AG04450 (cell line): ENCODE measurements at regions not wholly inside any gene's neighbourhood (a gene's known extent, or its start where the extent isn't known, plus 50 kb on each side); places are given as distances from the start of the nearest gene placed in this dataset.

Source experiments
- CTCF ChIA-PET: fragments of 300-600, 350-600 bp; formaldehyde crosslinking; extraction: SDS; loops from one replicate; lab custom pipeline; 2022; ENCODE audit warnings: antibody characterized with exemption, inconsistent platforms; lab: Charles Lee
- POLR2A ChIA-PET: fragments of 350-600 bp; formaldehyde crosslinking; extraction: SDS; loops from one replicate; lab custom pipeline; 2021; ENCODE audit warnings: antibody characterized with exemption, inconsistent platforms; lab: Yijun Ruan, JAX
- DNase-seq: peaks from one replicate; pipeline ENCODE4 v3.0.0-alpha.2; 2011; ENCODE audit warnings: low read depth, low spot score
- H3K27ac ChIP-seq: one replicate; pipeline ENCODE4 v1.5.1; 2012; ENCODE audit warnings: low read depth, low read length, control low read depth
- H3K27me3 ChIP-seq: one replicate; pipeline ENCODE4 v1.6.0; 2012; ENCODE audit warnings: low read length; ENCODE audit not compliant: control insufficient read depth, insufficient read depth
- H3K4me3 ChIP-seq: 2 replicates; pipeline ENCODE4 v1.5.1; 2011; ENCODE audit warnings: mild to moderate bottlenecking, low read depth, low read length, control low read depth
- H3K9me3 ChIP-seq: 2 replicates; pipeline ENCODE4 v1.5.1; 2012; ENCODE audit warnings: low read length; ENCODE audit not compliant: control insufficient read depth, insufficient read depth
- TF ChIP-seq, protein P1 (sequence below): IDR thresholded peaks from 2 replicates; pipeline ENCODE4 v1.5.1; 2011; ENCODE audit warnings: low read depth, low read length, control low read depth, inconsistent platforms

DNA sequence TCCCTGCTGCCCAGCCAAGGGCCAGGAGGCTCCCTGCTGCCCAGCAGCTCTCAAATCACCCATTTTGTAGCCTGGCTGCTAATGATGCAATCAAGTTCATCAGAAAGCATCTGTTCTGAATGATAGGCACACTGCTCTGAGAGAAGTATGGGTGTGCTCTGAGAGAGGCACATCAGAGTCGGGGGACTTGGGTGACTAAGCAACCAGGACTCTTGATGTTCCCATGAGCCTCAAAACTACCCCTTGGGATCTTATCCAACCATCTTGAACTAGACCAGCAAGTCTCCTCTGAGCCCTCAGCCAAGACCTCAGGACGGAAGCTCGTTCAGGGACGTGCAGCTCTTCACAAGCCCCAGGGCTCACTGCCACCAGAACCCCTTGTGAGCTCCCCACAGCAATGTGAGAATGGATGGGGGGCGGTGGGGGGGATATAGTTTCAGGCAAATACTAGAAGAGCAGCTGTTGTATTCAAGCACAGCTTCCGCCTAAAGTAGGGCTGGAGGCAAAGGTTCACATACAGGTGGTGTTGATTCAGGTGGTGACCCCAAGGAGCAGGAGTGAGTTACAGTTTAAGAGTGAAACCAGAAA is 52.2 kb upstream of the HES1 start:
- H3K9me3 ChIP-seq, result no peaks in the 10 kb centered on the region; the same call in 1 of the 2 replicates
- DNase-seq, result no peak
- TF ChIP-seq, protein P1, sequence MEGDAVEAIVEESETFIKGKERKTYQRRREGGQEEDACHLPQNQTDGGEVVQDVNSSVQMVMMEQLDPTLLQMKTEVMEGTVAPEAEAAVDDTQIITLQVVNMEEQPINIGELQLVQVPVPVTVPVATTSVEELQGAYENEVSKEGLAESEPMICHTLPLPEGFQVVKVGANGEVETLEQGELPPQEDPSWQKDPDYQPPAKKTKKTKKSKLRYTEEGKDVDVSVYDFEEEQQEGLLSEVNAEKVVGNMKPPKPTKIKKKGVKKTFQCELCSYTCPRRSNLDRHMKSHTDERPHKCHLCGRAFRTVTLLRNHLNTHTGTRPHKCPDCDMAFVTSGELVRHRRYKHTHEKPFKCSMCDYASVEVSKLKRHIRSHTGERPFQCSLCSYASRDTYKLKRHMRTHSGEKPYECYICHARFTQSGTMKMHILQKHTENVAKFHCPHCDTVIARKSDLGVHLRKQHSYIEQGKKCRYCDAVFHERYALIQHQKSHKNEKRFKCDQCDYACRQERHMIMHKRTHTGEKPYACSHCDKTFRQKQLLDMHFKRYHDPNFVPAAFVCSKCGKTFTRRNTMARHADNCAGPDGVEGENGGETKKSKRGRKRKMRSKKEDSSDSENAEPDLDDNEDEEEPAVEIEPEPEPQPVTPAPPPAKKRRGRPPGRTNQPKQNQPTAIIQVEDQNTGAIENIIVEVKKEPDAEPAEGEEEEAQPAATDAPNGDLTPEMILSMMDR, result no peak
- peaks cover 71% of the 10 kb centered on the region for H3K27me3 ChIP-seq
- H3K4me3 ChIP-seq, result no peak overlapping the region
- ChIA-PET CTCF (no interaction called here), POLR2A (no interaction called here)
- H3K27ac ChIP-seq, result no peak overlapping the region

DNA sequence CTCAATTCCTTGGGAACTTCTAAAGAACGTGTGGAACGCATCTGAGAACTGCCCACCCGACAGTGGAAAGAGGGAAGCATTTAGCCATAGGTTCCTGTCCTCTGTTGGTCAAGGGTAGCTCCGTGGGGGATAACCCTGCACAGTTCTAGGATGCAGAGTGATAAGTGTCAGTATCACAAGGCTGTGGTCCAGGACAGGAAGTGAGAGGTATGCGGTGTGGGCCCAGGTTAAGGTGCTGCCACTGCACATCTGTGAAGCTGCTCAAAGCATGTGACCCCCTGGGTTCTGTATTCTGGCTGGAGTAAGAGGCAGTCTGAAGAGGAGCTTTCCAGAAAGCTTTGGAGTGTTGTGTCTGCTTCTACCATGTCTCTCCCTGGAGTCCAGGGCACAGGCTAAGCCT is 51.7 kb upstream of the HES1 start:
- no peak overlapping the region for H3K27ac ChIP-seq
- H3K4me3 ChIP-seq, result no peak overlapping the region
- no peaks in the 10 kb centered on the region; the same call in 1 of the 2 replicates for H3K9me3 ChIP-seq
- TF ChIP-seq, protein P1, result no peak
- DNase-seq, result no peak
- peaks cover 68% of the 10 kb centered on the region for H3K27me3 ChIP-seq
- ChIA-PET CTCF (interaction anchor here (1.2 kb wide), 1 partner anchor 29 kb away, joined by 3 read pairs; no protein-coding TSS in a partner anchor), POLR2A (no interaction called here)
